ENCODE measurements at regions not wholly inside any gene's neighbourhood (a gene's known extent, or its start where the extent isn't known, plus 50 kb on each side); places are given as distances from the start of the nearest gene placed in this dataset.
A peak's percentile ranks its signal among the peaks of the same experiment; 100 is the strongest.

GRCh38 chr12:90078344-90078743 is 369.7 kb upstream of the ATP2B1 start:
- Histone ChIP-seq H3K36me3 (ENCODE audit: low read length) (no peaks in the 10 kb centered on the region), H3K27ac (ENCODE audit: low read depth, low read length) (peak overlapping the region; percentile 89), H3K27me3 (ENCODE audit: low read length) (no peaks in the 10 kb centered on the region), H2AFZ (ENCODE audit: low read depth, low read length, severe bottlenecking) (peak overlapping the region; percentile 52), H3K4me2 (ENCODE audit: low read depth, low read length, poor library complexity, severe bottlenecking) (no peak overlapping the region), H3K4me3 (ENCODE audit: insufficient read depth, low read length, poor library complexity, severe bottlenecking) (no peak overlapping the region), H3K79me2 (ENCODE audit: insufficient read depth, low read length) (no peaks in the 10 kb centered on the region), H3K9me2 (replicated peaks; ENCODE audit: insufficient read depth, low read length) (no peaks in the 10 kb centered on the region), H3F3A (ENCODE audit: insufficient read depth) (peaks cover 13% of the 10 kb centered on the region; the same call in 1 of the 2 replicates), H3K9me3 (ENCODE audit: insufficient read depth, low read length) (no peaks in the 10 kb centered on the region), H3K9ac (ENCODE audit: low read length) (no peak overlapping the region), H4K20me1 (ENCODE audit: low read depth, low read length) (no peaks in the 10 kb centered on the region)
- TF ChIP-seq EZH2phosphoT487 (conservative IDR thresholded peaks at IDR 0.05; ENCODE audit: low read length), result no peak
- TF ChIP-seq, protein P1, sequence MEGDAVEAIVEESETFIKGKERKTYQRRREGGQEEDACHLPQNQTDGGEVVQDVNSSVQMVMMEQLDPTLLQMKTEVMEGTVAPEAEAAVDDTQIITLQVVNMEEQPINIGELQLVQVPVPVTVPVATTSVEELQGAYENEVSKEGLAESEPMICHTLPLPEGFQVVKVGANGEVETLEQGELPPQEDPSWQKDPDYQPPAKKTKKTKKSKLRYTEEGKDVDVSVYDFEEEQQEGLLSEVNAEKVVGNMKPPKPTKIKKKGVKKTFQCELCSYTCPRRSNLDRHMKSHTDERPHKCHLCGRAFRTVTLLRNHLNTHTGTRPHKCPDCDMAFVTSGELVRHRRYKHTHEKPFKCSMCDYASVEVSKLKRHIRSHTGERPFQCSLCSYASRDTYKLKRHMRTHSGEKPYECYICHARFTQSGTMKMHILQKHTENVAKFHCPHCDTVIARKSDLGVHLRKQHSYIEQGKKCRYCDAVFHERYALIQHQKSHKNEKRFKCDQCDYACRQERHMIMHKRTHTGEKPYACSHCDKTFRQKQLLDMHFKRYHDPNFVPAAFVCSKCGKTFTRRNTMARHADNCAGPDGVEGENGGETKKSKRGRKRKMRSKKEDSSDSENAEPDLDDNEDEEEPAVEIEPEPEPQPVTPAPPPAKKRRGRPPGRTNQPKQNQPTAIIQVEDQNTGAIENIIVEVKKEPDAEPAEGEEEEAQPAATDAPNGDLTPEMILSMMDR (IDR thresholded peaks at IDR 0.05; ENCODE audit: insufficient read depth, low read length, poor library complexity, severe bottlenecking), result no peak

DNA sequence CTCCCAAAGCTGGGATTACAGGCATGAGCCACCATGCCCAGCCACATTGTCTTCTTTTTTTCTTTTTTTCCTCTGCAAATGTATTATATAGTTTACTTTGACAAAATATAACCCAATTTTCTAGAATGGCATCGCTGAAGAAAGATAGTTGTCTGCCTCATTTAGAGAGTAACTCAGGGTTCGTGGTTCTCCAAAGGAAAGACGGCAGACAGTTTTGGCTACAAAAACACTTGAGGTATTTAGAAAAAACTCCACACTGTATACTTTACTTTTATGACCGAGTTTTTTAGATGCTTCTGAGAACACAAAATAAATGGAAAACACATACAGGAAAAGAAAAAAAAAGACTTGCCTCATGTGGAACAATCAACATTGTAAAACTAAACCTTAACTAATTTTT is 369.1 kb upstream of the ATP2B1 start:
- H3K27me3 ChIP-seq (ENCODE audit: low read length), result no peaks in the 10 kb centered on the region
- TF ChIP-seq, protein P1 (IDR thresholded peaks at IDR 0.05; ENCODE audit: insufficient read depth, low read length, poor library complexity, severe bottlenecking), result no peak
- no peak for TF ChIP-seq EZH2phosphoT487 (conservative IDR thresholded peaks at IDR 0.05; ENCODE audit: low read length)
- H3K9ac ChIP-seq (ENCODE audit: low read length), result no peak overlapping the region
- H3K9me3 ChIP-seq (ENCODE audit: insufficient read depth, low read length), result no peaks in the 10 kb centered on the region
- H3F3A ChIP-seq (ENCODE audit: insufficient read depth), result peaks cover 13% of the 10 kb centered on the region; the same call in 1 of the 2 replicates
- no peaks in the 10 kb centered on the region for H3K36me3 ChIP-seq (ENCODE audit: low read length)
- H2AFZ ChIP-seq (ENCODE audit: low read depth, low read length, severe bottlenecking), result no peak overlapping the region
- peak overlapping the region; percentile 89 for H3K27ac ChIP-seq (ENCODE audit: low read depth, low read length)
- peak overlapping the region; percentile 4 for H3K4me2 ChIP-seq (ENCODE audit: low read depth, low read length, poor library complexity, severe bottlenecking)
- no peaks in the 10 kb centered on the region for H3K79me2 ChIP-seq (ENCODE audit: insufficient read depth, low read length)
- H4K20me1 ChIP-seq (ENCODE audit: low read depth, low read length), result no peaks in the 10 kb centered on the region
- no peak overlapping the region for H3K4me3 ChIP-seq (ENCODE audit: insufficient read depth, low read length, poor library complexity, severe bottlenecking)
- H3K9me2 ChIP-seq (replicated peaks; ENCODE audit: insufficient read depth, low read length), result no peaks in the 10 kb centered on the region

DNA sequence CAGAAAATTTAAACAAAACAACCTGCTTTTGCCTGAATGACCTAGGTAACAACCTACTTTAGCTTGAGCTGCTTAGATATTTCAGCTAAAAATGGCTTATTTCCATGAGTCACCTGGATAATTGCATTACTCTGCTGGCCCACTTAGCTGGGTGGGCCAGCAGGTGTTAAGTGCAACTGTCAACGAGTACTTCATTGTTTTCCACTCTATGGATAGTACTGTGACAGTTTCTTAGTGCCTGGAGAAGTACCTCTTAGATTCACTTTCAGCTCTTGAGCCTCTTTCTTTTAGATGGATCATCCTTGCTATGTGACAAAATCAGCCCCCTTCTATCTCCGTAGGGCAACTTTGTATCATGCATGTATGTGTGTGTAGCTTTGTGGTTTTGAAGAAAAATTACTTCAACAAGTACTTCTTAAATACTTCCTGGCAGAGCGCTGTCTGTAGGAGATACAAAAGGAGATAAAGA is 368.2 kb upstream of the ATP2B1 start:
- Histone ChIP-seq H3F3A (ENCODE audit: insufficient read depth) (peaks cover 13% of the 10 kb centered on the region; the same call in 1 of the 2 replicates), H2AFZ (ENCODE audit: low read depth, low read length, severe bottlenecking) (no peak overlapping the region), H4K20me1 (ENCODE audit: low read depth, low read length) (no peaks in the 10 kb centered on the region), H3K9ac (ENCODE audit: low read length) (peak overlapping the region; percentile 40), H3K36me3 (ENCODE audit: low read length) (no peaks in the 10 kb centered on the region), H3K4me3 (ENCODE audit: insufficient read depth, low read length, poor library complexity, severe bottlenecking) (no peak overlapping the region), H3K9me3 (ENCODE audit: insufficient read depth, low read length) (no peaks in the 10 kb centered on the region), H3K4me2 (ENCODE audit: low read depth, low read length, poor library complexity, severe bottlenecking) (peak overlapping the region; percentile 46), H3K79me2 (ENCODE audit: insufficient read depth, low read length) (no peaks in the 10 kb centered on the region), H3K27me3 (ENCODE audit: low read length) (no peaks in the 10 kb centered on the region), H3K27ac (ENCODE audit: low read depth, low read length) (peak overlapping the region; percentile 89), H3K9me2 (replicated peaks; ENCODE audit: insufficient read depth, low read length) (no peaks in the 10 kb centered on the region)
- no peak for TF ChIP-seq EZH2phosphoT487 (conservative IDR thresholded peaks at IDR 0.05; ENCODE audit: low read length)
- TF ChIP-seq, protein P1 (IDR thresholded peaks at IDR 0.05; ENCODE audit: insufficient read depth, low read length, poor library complexity, severe bottlenecking), result no peak
